WI38 (cell line): ENCODE measurements at regions not wholly inside any gene's neighbourhood (a gene's known extent, or its start where the extent isn't known, plus 50 kb on each side); places are given as distances from the start of the nearest gene placed in this dataset.

ENCODE experiments used
- H3K4me3 ChIP-seq: 2 replicates; pipeline ENCODE4 v1.5.1; 2011; ENCODE audit warnings: low read depth, mild to moderate bottlenecking, control low read depth, low read length
- CTCF ChIP-seq: IDR thresholded peaks from 2 replicates; pipeline ENCODE4 v1.5.1; 2012; ENCODE audit warnings: low read depth, mild to moderate bottlenecking, control low read depth, low read length

- H3K4me3 ChIP-seq = no peak overlapping the region
- TF ChIP-seq CTCF = no peak
Observed at GRCh38 chr2:65686928-65687521, 254.6 kb upstream of the SPRED2 start.

- no peak overlapping the region for H3K4me3 ChIP-seq
- TF ChIP-seq CTCF = no peak
Observed at GRCh38 chr2:65681503-65681902, 249.1 kb upstream of the SPRED2 start.

- H3K4me3 ChIP-seq = no peak overlapping the region
- no peak for TF ChIP-seq CTCF
Observed at GRCh38 chr2:65678779-65679391, 246.5 kb upstream of the SPRED2 start.

GRCh38 chr2:65675350-65675749, 243.0 kb upstream of the SPRED2 start:
- TF ChIP-seq CTCF = no peak
- H3K4me3 ChIP-seq = no peak overlapping the region

GRCh38 chr2:65671670-65672242, 239.4 kb upstream of the SPRED2 start:
- TF ChIP-seq CTCF = no peak
- H3K4me3 ChIP-seq = no peak overlapping the region

GRCh38 chr2:65669574-65669973, 237.2 kb upstream of the SPRED2 start:
- no peak for TF ChIP-seq CTCF
- H3K4me3 ChIP-seq = no peak overlapping the region

- no peak overlapping the region for H3K4me3 ChIP-seq
- no peak for TF ChIP-seq CTCF
Observed at GRCh38 chr2:65668744-65669143, 236.3 kb upstream of the SPRED2 start.
